ENCODE measurements at regions not wholly inside any gene's neighbourhood (a gene's known extent, or its start where the extent isn't known, plus 50 kb on each side); places are given as distances from the start of the nearest gene placed in this dataset.

- no peak overlapping the region for H3K4me3 ChIP-seq (ENCODE audit: low read depth, low read length)
- H3K27me3 ChIP-seq (ENCODE audit: control insufficient read depth, insufficient read depth, low read length), result no peaks in the 10 kb centered on the region
- no peaks in the 10 kb centered on the region for H3K36me3 ChIP-seq (ENCODE audit: control insufficient read depth, insufficient read depth, low read length)
- DNase-seq (ENCODE audit: low read depth) (no peak), FAIRE-seq (no peak)
- TF ChIP-seq, protein P1, sequence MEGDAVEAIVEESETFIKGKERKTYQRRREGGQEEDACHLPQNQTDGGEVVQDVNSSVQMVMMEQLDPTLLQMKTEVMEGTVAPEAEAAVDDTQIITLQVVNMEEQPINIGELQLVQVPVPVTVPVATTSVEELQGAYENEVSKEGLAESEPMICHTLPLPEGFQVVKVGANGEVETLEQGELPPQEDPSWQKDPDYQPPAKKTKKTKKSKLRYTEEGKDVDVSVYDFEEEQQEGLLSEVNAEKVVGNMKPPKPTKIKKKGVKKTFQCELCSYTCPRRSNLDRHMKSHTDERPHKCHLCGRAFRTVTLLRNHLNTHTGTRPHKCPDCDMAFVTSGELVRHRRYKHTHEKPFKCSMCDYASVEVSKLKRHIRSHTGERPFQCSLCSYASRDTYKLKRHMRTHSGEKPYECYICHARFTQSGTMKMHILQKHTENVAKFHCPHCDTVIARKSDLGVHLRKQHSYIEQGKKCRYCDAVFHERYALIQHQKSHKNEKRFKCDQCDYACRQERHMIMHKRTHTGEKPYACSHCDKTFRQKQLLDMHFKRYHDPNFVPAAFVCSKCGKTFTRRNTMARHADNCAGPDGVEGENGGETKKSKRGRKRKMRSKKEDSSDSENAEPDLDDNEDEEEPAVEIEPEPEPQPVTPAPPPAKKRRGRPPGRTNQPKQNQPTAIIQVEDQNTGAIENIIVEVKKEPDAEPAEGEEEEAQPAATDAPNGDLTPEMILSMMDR (IDR thresholded peaks at IDR 0.05; ENCODE audit: insufficient read depth, low read length, severe bottlenecking), result no peak
Observed at GRCh38 chr16:25434064-25434463, 176.4 kb upstream of the ZKSCAN2 start.

GRCh38 chr16:25433388-25433787 lies 175.7 kb upstream of the ZKSCAN2 start:
- Histone ChIP-seq H3K36me3 (ENCODE audit: control insufficient read depth, insufficient read depth, low read length) (no peaks in the 10 kb centered on the region), H3K4me3 (ENCODE audit: low read depth, low read length) (no peak overlapping the region), H3K27me3 (ENCODE audit: control insufficient read depth, insufficient read depth, low read length) (no peaks in the 10 kb centered on the region)
- DNase-seq (ENCODE audit: low read depth) (no peak), FAIRE-seq (no peak)
- TF ChIP-seq, protein P1 (IDR thresholded peaks at IDR 0.05; ENCODE audit: insufficient read depth, low read length, severe bottlenecking), result no peak

DNA sequence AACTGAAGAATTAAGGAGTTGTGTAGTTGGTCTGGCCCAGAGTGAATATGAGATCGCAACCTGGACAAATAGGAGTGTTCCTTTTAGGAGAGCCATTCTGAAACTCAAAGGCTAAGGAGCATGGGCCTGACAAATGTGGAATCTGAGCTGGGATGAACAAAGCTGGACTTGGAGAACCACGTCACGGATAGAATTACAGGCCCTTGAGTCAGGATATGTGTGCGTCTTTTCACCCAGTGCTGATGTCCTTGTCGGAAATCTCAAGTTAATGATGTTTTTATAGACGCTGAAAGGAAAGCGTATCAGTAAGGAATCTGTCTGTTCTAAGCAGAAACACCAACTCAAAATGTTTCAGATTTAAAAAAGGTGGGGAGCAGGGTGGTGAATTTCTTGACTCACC lies 173.8 kb upstream of the ZKSCAN2 start:
- Histone ChIP-seq H3K36me3 (ENCODE audit: control insufficient read depth, insufficient read depth, low read length) (no peaks in the 10 kb centered on the region), H3K27me3 (ENCODE audit: control insufficient read depth, insufficient read depth, low read length) (no peaks in the 10 kb centered on the region), H3K4me3 (ENCODE audit: low read depth, low read length) (no peak overlapping the region)
- FAIRE-seq, result no peak
- TF ChIP-seq, protein P1 (IDR thresholded peaks at IDR 0.05; ENCODE audit: insufficient read depth, low read length, severe bottlenecking), result no peak
- DNase-seq (ENCODE audit: low read depth), result no peak

GRCh38 chr16:25426829-25427228 lies 169.2 kb upstream of the ZKSCAN2 start:
- FAIRE-seq, result no peak
- H3K4me3 ChIP-seq (ENCODE audit: low read depth, low read length), result no peak overlapping the region
- no peaks in the 10 kb centered on the region for H3K27me3 ChIP-seq (ENCODE audit: control insufficient read depth, insufficient read depth, low read length)
- no peak for DNase-seq (ENCODE audit: low read depth)
- no peaks in the 10 kb centered on the region for H3K36me3 ChIP-seq (ENCODE audit: control insufficient read depth, insufficient read depth, low read length)
- TF ChIP-seq, protein P1 (IDR thresholded peaks at IDR 0.05; ENCODE audit: insufficient read depth, low read length, severe bottlenecking), result no peak

GRCh38 chr16:25419681-25420080 lies 162.0 kb upstream of the ZKSCAN2 start:
- Histone ChIP-seq H3K4me3 (ENCODE audit: low read depth, low read length) (no peak overlapping the region), H3K27me3 (ENCODE audit: control insufficient read depth, insufficient read depth, low read length) (no peaks in the 10 kb centered on the region), H3K36me3 (ENCODE audit: control insufficient read depth, insufficient read depth, low read length) (no peaks in the 10 kb centered on the region)
- DNase-seq (ENCODE audit: low read depth) (no peak), FAIRE-seq (no peak)
- TF ChIP-seq, protein P1 (IDR thresholded peaks at IDR 0.05; ENCODE audit: insufficient read depth, low read length, severe bottlenecking), result no peak

- FAIRE-seq (no peak), DNase-seq (ENCODE audit: low read depth) (no peak)
- Histone ChIP-seq H3K4me3 (ENCODE audit: low read depth, low read length) (no peak overlapping the region), H3K27me3 (ENCODE audit: control insufficient read depth, insufficient read depth, low read length) (no peaks in the 10 kb centered on the region), H3K36me3 (ENCODE audit: control insufficient read depth, insufficient read depth, low read length) (no peaks in the 10 kb centered on the region)
- TF ChIP-seq, protein P1 (IDR thresholded peaks at IDR 0.05; ENCODE audit: insufficient read depth, low read length, severe bottlenecking), result no peak
Observed at GRCh38 chr16:25419153-25419552, 161.5 kb upstream of the ZKSCAN2 start.
